Stimulated activated naive B cell treated with anti-CD40 and anti-IgM and Interleukin-4, amounts not matched to agents 10 μg/mL and 1 μg/mL and 100 μg/mL, for 72 hours (primary cell): ENCODE measurements at regions not wholly inside any gene's neighbourhood (a gene's known extent, or its start where the extent isn't known, plus 50 kb on each side); places are given as distances from the start of the nearest gene placed in this dataset.

Source experiments
- ATAC-seq, 2 donors: fragments of 150-1000 bp; cut with Tn5 transposase; replicated peaks; 2 replicates each; pipeline ENCODE4 v1.10.0; 2021; ENCODE audit warnings: moderate library complexity in 1 of 2
- DNase-seq: peaks from one replicate; pipeline ENCODE4 v3.0.0; 2021
- H3K27ac Mint-ChIP-seq: one replicate; pipeline ENCODE4 v1.8.0; 2022; ENCODE audit warnings: mild to moderate bottlenecking, mixed read lengths
- H3K27me3 Mint-ChIP-seq, 2 donors: one replicate each; pipeline ENCODE4 v1.8.0; 2022; ENCODE audit warnings: mixed read lengths in 2 of 2
- H3K36me3 Mint-ChIP-seq, 2 donors: one replicate each; pipeline ENCODE4 v1.8.0; 2022; ENCODE audit warnings: mixed read lengths in 2 of 2, mild to moderate bottlenecking in 1 of 2
- H3K4me1 Mint-ChIP-seq, 2 donors: one replicate each; pipeline ENCODE4 v1.8.0; 2022; ENCODE audit warnings: mixed read lengths in 2 of 2, mild to moderate bottlenecking in 1 of 2
- H3K4me3 Mint-ChIP-seq, 2 donors: one replicate each; pipeline ENCODE4 v1.8.0; 2022; ENCODE audit warnings: mild to moderate bottlenecking in 2 of 2, mixed read lengths in 2 of 2, moderate library complexity in 1 of 2
- H3K9me3 Mint-ChIP-seq, 2 donors: one replicate each; pipeline ENCODE4 v1.8.0; 2022; ENCODE audit warnings: mixed read lengths in 2 of 2, mild to moderate bottlenecking in 1 of 2

- ATAC-seq, result no peak
- Mint-ChIP-seq H3K27ac (no peak overlapping the region), H3K4me1 (no peaks in the 10 kb centered on the region)
These were observed 397.4 kb downstream of the CD109 start for GRCh38 chr6:74093361-74093760.

DNA sequence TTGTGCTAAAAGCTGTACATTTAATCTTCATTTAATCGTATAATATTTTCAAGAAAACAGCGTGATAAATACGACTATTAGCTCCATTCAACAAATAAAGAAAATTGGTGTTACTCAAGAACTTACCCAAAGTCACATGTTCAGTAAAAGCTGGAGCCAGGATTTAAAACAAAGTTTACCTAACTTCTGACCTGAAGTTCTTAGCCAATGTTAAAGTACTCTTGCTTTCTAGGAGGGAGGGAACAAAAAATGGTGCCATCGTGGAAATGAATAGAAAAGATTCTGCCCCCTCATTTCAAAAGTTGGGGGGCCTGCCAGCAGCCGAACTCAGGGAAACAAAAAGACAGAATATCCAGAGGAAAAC is 395.8 kb downstream of the CD109 start:
- ATAC-seq, result no peak
- Mint-ChIP-seq H3K4me1 (no peaks in the 10 kb centered on the region), H3K4me3 (no peak overlapping the region), H3K36me3 (no peaks in the 10 kb centered on the region), H3K27me3 (peaks cover 3 to 5% of the 10 kb centered on the region in 2 donors), H3K9me3 (no peaks in the 10 kb centered on the region), H3K27ac (no peak overlapping the region)
- DNase-seq, result no peak

More at GRCh38 chr6:74093361-74093760, 397.4 kb downstream of the CD109 start:
- H3K9me3 Mint-ChIP-seq, result no peaks in the 10 kb centered on the region
- no peak overlapping the region for H3K4me3 Mint-ChIP-seq
- no peak for DNase-seq
- H3K27me3 Mint-ChIP-seq, result peaks cover 3 to 5% of the 10 kb centered on the region in 2 donors
- H3K36me3 Mint-ChIP-seq, result no peaks in the 10 kb centered on the region

DNA sequence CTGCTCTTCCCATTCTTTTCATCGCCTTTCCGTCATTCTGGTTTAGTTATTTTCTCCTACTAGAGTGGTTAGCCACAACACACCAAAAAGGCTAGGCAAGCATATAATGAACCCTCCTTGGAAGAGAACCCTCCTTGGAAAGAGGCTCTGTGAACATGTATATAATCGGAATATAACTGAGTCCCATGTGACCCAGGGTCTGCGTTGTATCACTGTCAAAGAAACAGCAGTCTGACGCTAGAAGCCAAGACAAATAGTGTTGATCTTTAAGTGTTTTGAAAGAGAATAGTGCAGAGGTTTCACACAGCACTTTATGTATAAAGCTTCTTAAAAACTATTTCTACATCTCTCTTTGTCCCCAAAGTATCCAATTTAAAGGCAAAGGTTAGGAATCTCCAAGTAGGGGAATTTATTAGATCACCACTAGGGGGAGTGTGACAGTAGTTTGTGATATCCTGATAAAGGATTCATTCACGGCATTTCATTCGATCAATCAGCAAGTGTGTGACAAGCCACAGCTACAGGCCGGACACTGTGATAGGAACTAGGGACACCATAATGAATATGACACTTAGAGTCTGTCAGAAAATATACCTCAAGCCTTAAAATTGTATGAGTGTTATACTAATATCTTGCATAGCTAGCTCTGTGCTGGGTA is 395.3 kb downstream of the CD109 start:
- ATAC-seq, result no peak

GRCh38 chr6:74087899-74088298 is 391.9 kb downstream of the CD109 start:
- DNase-seq (no peak), ATAC-seq (no peak)
- H3K27ac Mint-ChIP-seq, result no peak overlapping the region
- no peaks in the 10 kb centered on the region for H3K36me3 Mint-ChIP-seq
- no peak overlapping the region for H3K4me3 Mint-ChIP-seq
- no peaks in the 10 kb centered on the region for H3K4me1 Mint-ChIP-seq
- no peaks in the 10 kb centered on the region for H3K9me3 Mint-ChIP-seq
- peaks cover 3 to 10% of the 10 kb centered on the region in 2 donors for H3K27me3 Mint-ChIP-seq

More for the DNA sequence above, 395.3 kb downstream of the CD109 start:
- Mint-ChIP-seq H3K27ac (no peak overlapping the region), H3K27me3 (peaks cover 3 to 5% of the 10 kb centered on the region in 2 donors), H3K4me1 (no peaks in the 10 kb centered on the region), H3K9me3 (no peaks in the 10 kb centered on the region), H3K4me3 (no peak overlapping the region), H3K36me3 (no peaks in the 10 kb centered on the region)
- no peak for DNase-seq

GRCh38 chr6:74075896-74076295 is 379.9 kb downstream of the CD109 start:
- H3K36me3 Mint-ChIP-seq, result no peaks in the 10 kb centered on the region
- ATAC-seq (no peak), DNase-seq (no peak)
- no peak overlapping the region for H3K27ac Mint-ChIP-seq
- no peaks in the 10 kb centered on the region for H3K27me3 Mint-ChIP-seq
- H3K4me1 Mint-ChIP-seq, result no peaks in the 10 kb centered on the region
- H3K4me3 Mint-ChIP-seq, result no peak overlapping the region
- peaks cover 0 to 4% of the 10 kb centered on the region in 2 donors for H3K9me3 Mint-ChIP-seq

DNA sequence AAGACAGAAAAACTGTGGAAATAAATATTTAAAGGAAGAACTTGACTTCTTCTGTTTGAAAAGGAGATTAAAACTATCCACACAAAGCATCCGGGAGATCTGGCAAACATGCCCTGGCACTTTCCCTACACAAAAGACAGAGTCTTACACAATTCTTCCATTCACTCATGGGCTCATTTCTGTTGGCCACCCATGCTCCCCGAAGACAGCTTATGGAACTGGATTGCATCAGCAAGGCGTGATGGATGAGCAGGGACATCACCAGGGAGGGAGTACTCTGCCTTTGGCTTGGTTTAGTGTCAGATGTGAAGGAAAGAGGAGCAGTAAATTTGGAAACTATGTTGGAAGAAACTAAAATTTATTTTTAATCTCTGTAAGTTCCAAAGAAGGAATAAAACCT is 379.3 kb downstream of the CD109 start:
- no peaks in the 10 kb centered on the region for H3K27me3 Mint-ChIP-seq
- DNase-seq (no peak), ATAC-seq (no peak)
- H3K36me3 Mint-ChIP-seq, result no peaks in the 10 kb centered on the region
- no peak overlapping the region for H3K27ac Mint-ChIP-seq
- no peaks in the 10 kb centered on the region for H3K4me1 Mint-ChIP-seq
- peaks cover 0 to 3% of the 10 kb centered on the region in 2 donors for H3K9me3 Mint-ChIP-seq
- H3K4me3 Mint-ChIP-seq, result no peak overlapping the region

DNA sequence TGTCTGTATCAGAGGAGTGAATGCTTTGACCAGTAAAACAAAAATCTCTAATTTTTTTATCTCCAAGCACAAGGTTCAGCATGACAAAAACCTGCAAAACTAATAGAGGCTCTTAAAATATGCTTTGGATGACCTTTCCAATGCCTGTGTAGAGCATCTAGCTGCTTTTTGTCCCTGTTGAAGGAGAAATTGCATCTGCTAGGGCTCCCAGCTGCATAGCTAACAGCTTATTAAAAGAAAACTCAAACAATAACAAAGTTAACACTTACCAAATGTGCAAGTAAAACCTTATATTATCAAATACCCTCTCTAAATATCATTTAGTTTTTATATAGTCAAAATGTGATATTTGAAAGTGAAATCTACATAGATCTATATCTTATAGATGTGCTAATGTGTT is 378.6 kb downstream of the CD109 start:
- Mint-ChIP-seq H3K27me3 (no peaks in the 10 kb centered on the region), H3K36me3 (no peaks in the 10 kb centered on the region), H3K4me1 (no peaks in the 10 kb centered on the region), H3K27ac (no peak overlapping the region), H3K9me3 (peaks cover 0 to 3% of the 10 kb centered on the region in 2 donors), H3K4me3 (no peak overlapping the region)
- no peak for ATAC-seq
- no peak for DNase-seq

- Mint-ChIP-seq H3K9me3 (peaks cover 0 to 3% of the 10 kb centered on the region in 2 donors), H3K4me1 (no peaks in the 10 kb centered on the region), H3K4me3 (no peak overlapping the region), H3K27ac (no peak overlapping the region), H3K36me3 (no peaks in the 10 kb centered on the region), H3K27me3 (no peaks in the 10 kb centered on the region)
- no peak for ATAC-seq
- no peak for DNase-seq
These were observed 378.0 kb downstream of the CD109 start for GRCh38 chr6:74073999-74074398.

DNA sequence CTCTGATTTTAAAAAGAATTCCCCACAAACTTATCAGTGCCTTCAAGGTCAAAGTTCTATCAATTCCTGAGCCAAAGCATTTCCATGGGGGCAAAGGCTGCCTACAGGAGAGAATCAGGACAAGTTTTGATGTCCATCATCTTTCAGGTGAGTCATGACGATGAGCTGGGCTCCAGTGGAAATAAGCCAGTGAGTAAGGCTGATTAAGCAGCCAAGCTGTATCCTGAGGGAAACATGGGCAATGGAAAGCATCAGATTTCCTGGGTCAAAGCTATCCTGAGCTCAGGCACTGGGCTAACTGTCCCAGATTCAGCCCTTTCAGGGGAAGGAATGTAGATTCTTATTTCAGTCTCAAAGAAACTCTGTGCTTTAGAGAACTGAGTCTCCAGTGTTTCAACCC is 377.4 kb downstream of the CD109 start:
- DNase-seq (no peak), ATAC-seq (no peak)
- H3K27me3 Mint-ChIP-seq, result no peaks in the 10 kb centered on the region
- H3K36me3 Mint-ChIP-seq, result no peaks in the 10 kb centered on the region
- H3K4me3 Mint-ChIP-seq, result no peak overlapping the region
- H3K27ac Mint-ChIP-seq, result no peak overlapping the region
- peaks cover 0 to 3% of the 10 kb centered on the region in 2 donors for H3K9me3 Mint-ChIP-seq
- H3K4me1 Mint-ChIP-seq, result no peaks in the 10 kb centered on the region

DNA sequence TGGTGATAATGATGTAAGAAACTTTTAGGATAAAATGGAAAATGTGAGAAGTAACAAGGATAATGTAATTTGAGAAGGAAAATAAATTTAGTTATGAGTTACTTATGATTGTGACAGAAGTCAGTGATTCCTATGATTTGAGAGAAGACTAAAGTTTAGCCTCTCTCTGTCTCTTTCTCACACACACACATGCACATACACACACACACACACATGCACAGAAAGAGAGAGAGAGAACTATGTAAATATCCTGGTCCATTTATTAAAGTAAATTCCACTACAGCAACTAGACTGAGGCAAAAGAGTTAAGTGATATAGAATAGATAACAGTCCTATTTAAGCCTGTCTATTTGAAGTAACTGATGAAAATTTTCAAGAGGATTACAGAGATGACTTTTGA is 375.2 kb downstream of the CD109 start:
- Mint-ChIP-seq H3K9me3 (peaks cover 4 to 5% of the 10 kb centered on the region in 2 donors), H3K4me3 (no peak overlapping the region), H3K4me1 (no peaks in the 10 kb centered on the region), H3K27me3 (peaks cover 0 to 10% of the 10 kb centered on the region in 2 donors), H3K36me3 (no peaks in the 10 kb centered on the region), H3K27ac (no peak overlapping the region)
- DNase-seq, result no peak
- no peak for ATAC-seq

- no peak overlapping the region for H3K4me3 Mint-ChIP-seq
- ATAC-seq, result no peak
- H3K36me3 Mint-ChIP-seq, result no peaks in the 10 kb centered on the region
- H3K27ac Mint-ChIP-seq, result no peak overlapping the region
- peaks cover 4 to 5% of the 10 kb centered on the region in 2 donors for H3K9me3 Mint-ChIP-seq
- no peaks in the 10 kb centered on the region for H3K4me1 Mint-ChIP-seq
- peaks cover 0 to 10% of the 10 kb centered on the region in 2 donors for H3K27me3 Mint-ChIP-seq
- no peak for DNase-seq
These were observed 374.7 kb downstream of the CD109 start for GRCh38 chr6:74070711-74071110.

DNA sequence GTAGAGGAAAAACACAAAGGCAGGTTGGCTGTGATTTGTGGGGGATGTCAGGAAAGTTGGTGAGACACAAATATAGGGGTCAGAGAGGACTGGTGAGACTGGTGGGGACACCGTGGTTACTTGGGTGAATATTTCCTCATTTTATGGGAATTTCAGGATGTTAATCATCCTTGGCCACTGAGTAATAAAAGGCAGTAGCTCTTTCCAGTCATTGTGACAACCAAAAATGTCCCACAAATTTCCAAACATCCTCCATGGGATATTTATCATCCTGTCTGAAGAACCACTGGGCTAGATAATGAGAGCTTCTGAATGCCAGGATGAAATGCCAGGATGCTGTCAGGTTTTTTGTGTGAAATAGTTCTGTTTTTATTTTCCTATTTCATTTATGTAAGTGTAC is 374.1 kb downstream of the CD109 start:
- DNase-seq, result no peak
- Mint-ChIP-seq H3K4me1 (no peaks in the 10 kb centered on the region), H3K4me3 (no peak overlapping the region), H3K36me3 (no peaks in the 10 kb centered on the region), H3K9me3 (peaks cover 4 to 5% of the 10 kb centered on the region in 2 donors), H3K27me3 (peaks cover 0 to 10% of the 10 kb centered on the region in 2 donors), H3K27ac (no peak overlapping the region)
- no peak for ATAC-seq

GRCh38 chr6:74069089-74069581 is 373.1 kb downstream of the CD109 start:
- no peak overlapping the region for H3K4me3 Mint-ChIP-seq
- H3K27me3 Mint-ChIP-seq, result peaks cover 0 to 10% of the 10 kb centered on the region in 2 donors
- no peak overlapping the region for H3K27ac Mint-ChIP-seq
- no peak for DNase-seq
- no peaks in the 10 kb centered on the region for H3K36me3 Mint-ChIP-seq
- peaks cover 4 to 5% of the 10 kb centered on the region in 2 donors for H3K9me3 Mint-ChIP-seq
- no peaks in the 10 kb centered on the region for H3K4me1 Mint-ChIP-seq
- ATAC-seq, result no peak

GRCh38 chr6:74066168-74066871 is 370.3 kb downstream of the CD109 start:
- ATAC-seq (no peak), DNase-seq (no peak)
- no peak overlapping the region for H3K4me3 Mint-ChIP-seq
- peaks cover 4 to 5% of the 10 kb centered on the region in 2 donors for H3K9me3 Mint-ChIP-seq
- no peaks in the 10 kb centered on the region for H3K36me3 Mint-ChIP-seq
- H3K27ac Mint-ChIP-seq, result no peak overlapping the region
- H3K4me1 Mint-ChIP-seq, result no peaks in the 10 kb centered on the region
- H3K27me3 Mint-ChIP-seq, result peaks cover 0 to 10% of the 10 kb centered on the region in 2 donors

- no peak overlapping the region for H3K4me3 Mint-ChIP-seq
- no peak overlapping the region for H3K27ac Mint-ChIP-seq
- no peaks in the 10 kb centered on the region for H3K36me3 Mint-ChIP-seq
- ATAC-seq (no peak), DNase-seq (no peak)
- peaks cover 0 to 10% of the 10 kb centered on the region in 2 donors for H3K27me3 Mint-ChIP-seq
- H3K4me1 Mint-ChIP-seq, result no peaks in the 10 kb centered on the region
- H3K9me3 Mint-ChIP-seq, result peaks cover 4 to 5% of the 10 kb centered on the region in 2 donors
These were observed 369.7 kb downstream of the CD109 start for GRCh38 chr6:74065705-74066104.
